Body of pancreas (tissue), 4 donors: ENCODE measurements at regions not wholly inside any gene's neighbourhood (a gene's known extent, or its start where the extent isn't known, plus 50 kb on each side); places are given as distances from the start of the nearest gene placed in this dataset.

Experiments
- POLR2A ChIP-seq, 3 donors: fragments of 450-650 bp; IDR thresholded peaks; one replicate each; pipeline ENCODE4 v1.6.1; 2016; ENCODE audit warnings: antibody characterized with exemption in 3 of 3, mild to moderate bottlenecking in 2 of 3
- TF ChIP-seq, protein P1 (sequence below), 7 experiments: fragments of 450-650 bp in 4 of 7; fragments of 200-600 bp in 3 of 7; sonication (generic) in 3 of 7; IDR thresholded peaks; one replicate each; pipeline ENCODE4 v1.5.1; 2016 to 2019; ENCODE audit warnings: antibody characterized with exemption in 7 of 7

DNA sequence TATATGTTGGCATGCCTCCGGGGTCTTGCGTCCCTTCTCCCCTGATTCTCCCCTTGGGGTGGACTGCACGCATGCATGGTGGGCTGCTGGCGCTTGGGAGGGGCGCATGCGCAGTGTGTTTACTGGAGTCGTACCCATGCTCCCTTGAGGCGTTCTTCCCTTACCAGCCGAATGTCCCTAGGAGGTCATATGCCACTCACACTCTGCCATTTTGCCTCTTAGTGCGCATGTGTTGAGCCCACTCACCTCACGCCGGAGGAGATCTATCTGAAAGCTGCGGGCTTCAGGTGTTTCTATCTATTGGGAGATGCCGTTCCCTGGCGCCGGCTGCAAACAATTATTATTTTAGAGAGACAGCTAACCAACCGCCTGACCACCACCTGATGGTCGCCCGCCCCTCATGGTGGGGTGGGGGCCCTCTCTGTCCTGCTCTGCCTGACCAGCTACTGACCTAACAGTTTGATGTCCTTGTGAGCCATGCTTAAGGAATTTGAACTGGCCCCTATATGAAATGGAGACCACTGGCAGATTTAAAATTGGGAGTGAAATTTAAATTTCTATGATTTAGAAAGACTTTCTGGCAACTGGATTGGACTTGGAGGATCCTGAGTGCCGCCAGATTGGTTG, 179.6 kb downstream of the RNF144A start:
- no peak for TF ChIP-seq POLR2A (IDR thresholded peaks at IDR 0.05)
- TF ChIP-seq, protein P1, sequence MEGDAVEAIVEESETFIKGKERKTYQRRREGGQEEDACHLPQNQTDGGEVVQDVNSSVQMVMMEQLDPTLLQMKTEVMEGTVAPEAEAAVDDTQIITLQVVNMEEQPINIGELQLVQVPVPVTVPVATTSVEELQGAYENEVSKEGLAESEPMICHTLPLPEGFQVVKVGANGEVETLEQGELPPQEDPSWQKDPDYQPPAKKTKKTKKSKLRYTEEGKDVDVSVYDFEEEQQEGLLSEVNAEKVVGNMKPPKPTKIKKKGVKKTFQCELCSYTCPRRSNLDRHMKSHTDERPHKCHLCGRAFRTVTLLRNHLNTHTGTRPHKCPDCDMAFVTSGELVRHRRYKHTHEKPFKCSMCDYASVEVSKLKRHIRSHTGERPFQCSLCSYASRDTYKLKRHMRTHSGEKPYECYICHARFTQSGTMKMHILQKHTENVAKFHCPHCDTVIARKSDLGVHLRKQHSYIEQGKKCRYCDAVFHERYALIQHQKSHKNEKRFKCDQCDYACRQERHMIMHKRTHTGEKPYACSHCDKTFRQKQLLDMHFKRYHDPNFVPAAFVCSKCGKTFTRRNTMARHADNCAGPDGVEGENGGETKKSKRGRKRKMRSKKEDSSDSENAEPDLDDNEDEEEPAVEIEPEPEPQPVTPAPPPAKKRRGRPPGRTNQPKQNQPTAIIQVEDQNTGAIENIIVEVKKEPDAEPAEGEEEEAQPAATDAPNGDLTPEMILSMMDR (IDR thresholded peaks at IDR 0.05): no peak
